ENCODE measurements at regions not wholly inside any gene's neighbourhood (a gene's known extent, or its start where the extent isn't known, plus 50 kb on each side); places are given as distances from the start of the nearest gene placed in this dataset.

- no TSS peak for BruUV-seq (replicated peaks)
- ChIA-PET CTCF (no interaction called here), RAD21 (ENCODE audit: low non-redundant PET in 1 of 2, low total read pairs in 2 of 2, uncharacterized antibody in 2 of 2, unreplicated experiment in 2 of 2) (no interaction called here), POLR2A (no interaction called here)
- H3K9ac ChIP-seq (ENCODE audit: low read length): no peak overlapping the region
- H3K36me3 ChIP-seq (ENCODE audit: control insufficient read depth in 1 of 2, insufficient read depth in 2 of 2, low read length in 2 of 2): no peaks in the 10 kb centered on the region
- H3K4me3 ChIP-seq (replicated peaks in 1 of 2; ENCODE audit: low read depth in 1 of 2, low read length in 2 of 2): no peak overlapping the region
- DNase-seq (ENCODE audit: low read depth, low spot score) (no peak), ATAC-seq (no peak)
- no peaks in the 10 kb centered on the region for H3K79me2 ChIP-seq (ENCODE audit: insufficient read depth, low read length)
- H2AFZ ChIP-seq (ENCODE audit: low read depth, low read length, poor library complexity, severe bottlenecking): no peak overlapping the region
- peaks cover 0 to 13% of the 10 kb centered on the region in 2 experiments; a peak in 2 of 4 replicates for H3K9me3 ChIP-seq (ENCODE audit: control insufficient read depth in 1 of 2, insufficient read depth in 1 of 2, low read depth in 1 of 2, low read length in 2 of 2)
- intact Hi-C loops (cut with micrococcal nuclease): no loop called here
- no peak overlapping the region for H3K27ac ChIP-seq (ENCODE audit: low read depth, low read length)
- no peaks in the 10 kb centered on the region for H3K9me2 ChIP-seq (ENCODE audit: insufficient read depth)
- no peaks in the 10 kb centered on the region for H4K20me1 ChIP-seq (ENCODE audit: insufficient read depth)
- no peaks in the 10 kb centered on the region for H3K27me3 ChIP-seq (ENCODE audit: insufficient read depth, low read length)
- no peaks in the 10 kb centered on the region for H3K4me1 ChIP-seq (ENCODE audit: control insufficient read depth in 1 of 2, insufficient read depth in 2 of 2, low read length in 2 of 2)
- TF ChIP-seq RAD21 (IDR thresholded peaks at IDR 0.05; ENCODE audit: low read depth): no peak
- no peak for TF ChIP-seq ATF3 (IDR thresholded peaks at IDR 0.05)
- no peak for TF ChIP-seq ELF1 (IDR thresholded peaks at IDR 0.05; ENCODE audit: borderline replicate concordance, low read depth)
- TF ChIP-seq POLR2A (IDR thresholded peaks at IDR 0.05; ENCODE audit: borderline replicate concordance, extremely low read depth, insufficient read depth, insufficient read length): no peak
- no peak for TF ChIP-seq CEBPB (IDR thresholded peaks at IDR 0.05; ENCODE audit: low read depth)
- TF ChIP-seq FOSL1 (IDR thresholded peaks at IDR 0.05; ENCODE audit: low read depth): no peak
- no peak for TF ChIP-seq SRF (IDR thresholded peaks at IDR 0.05; ENCODE audit: low read depth)
- no peak for TF ChIP-seq SIN3A (IDR thresholded peaks at IDR 0.05; ENCODE audit: low read depth)
- TF ChIP-seq, protein P1, sequence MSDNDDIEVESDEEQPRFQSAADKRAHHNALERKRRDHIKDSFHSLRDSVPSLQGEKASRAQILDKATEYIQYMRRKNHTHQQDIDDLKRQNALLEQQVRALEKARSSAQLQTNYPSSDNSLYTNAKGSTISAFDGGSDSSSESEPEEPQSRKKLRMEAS (IDR thresholded peaks at IDR 0.05): no peak
- no peak for TF ChIP-seq TCF7L2 (IDR thresholded peaks at IDR 0.05; ENCODE audit: borderline replicate concordance, extremely low read depth, insufficient read depth, insufficient read length)
- TF ChIP-seq ZNF274 (IDR thresholded peaks at IDR 0.05; ENCODE audit: low read depth, low read length): no peak
- TF ChIP-seq EGR1 (IDR thresholded peaks at IDR 0.05; ENCODE audit: low read depth): no peak
- no peak for TF ChIP-seq EZH2phosphoT487 (IDR thresholded peaks at IDR 0.05; ENCODE audit: borderline replicate concordance)
- TF ChIP-seq EZH2 (IDR thresholded peaks at IDR 0.05): no peak
- no peak overlapping the region for H3K4me2 ChIP-seq (ENCODE audit: low read length)
These were observed 249.0 kb upstream of the SALL1 start for GRCh38 chr16:51399908-51400670.
